ENCODE measurements at regions not wholly inside any gene's neighbourhood (a gene's known extent, or its start where the extent isn't known, plus 50 kb on each side); places are given as distances from the start of the nearest gene placed in this dataset.

GRCh38 chr12:22994316-22994675 lies 369.3 kb downstream of the ETNK1 start:
- no peak for TF ChIP-seq CTCF (IDR thresholded peaks at IDR 0.05; ENCODE audit: extremely low read depth, low read depth, low read length)
- DNase-seq (ENCODE audit: insufficient read length, low spot score, missing footprints), result no peak
- H3K79me2 ChIP-seq (ENCODE audit: insufficient read depth, low read length), result no peaks in the 10 kb centered on the region
- no peaks in the 10 kb centered on the region for H3K4me1 ChIP-seq (ENCODE audit: insufficient read depth, low read length)
- no peaks in the 10 kb centered on the region for H3K9me3 ChIP-seq (ENCODE audit: low read depth, low read length)
- no peak overlapping the region for H3K4me3 ChIP-seq (ENCODE audit: insufficient read depth, low read length)
- H4K20me1 ChIP-seq (ENCODE audit: insufficient read depth, low read length), result no peaks in the 10 kb centered on the region
- H2AFZ ChIP-seq (ENCODE audit: low read length), result no peak overlapping the region
- no peaks in the 10 kb centered on the region for H3K36me3 ChIP-seq (ENCODE audit: insufficient read depth, low read length)
- no peak overlapping the region for H3K4me2 ChIP-seq (ENCODE audit: insufficient read depth, low read length)
- no peak overlapping the region for H3K27ac ChIP-seq (ENCODE audit: low read depth, low read length)
- peaks cover 9% of the 10 kb centered on the region for H3K27me3 ChIP-seq (ENCODE audit: insufficient read depth, low read length)

GRCh38 chr12:23001487-23001886 lies 376.5 kb downstream of the ETNK1 start:
- no peak for TF ChIP-seq CTCF (IDR thresholded peaks at IDR 0.05; ENCODE audit: extremely low read depth, low read depth, low read length)
- H3K9me3 ChIP-seq (ENCODE audit: low read depth, low read length), result no peaks in the 10 kb centered on the region
- H3K79me2 ChIP-seq (ENCODE audit: insufficient read depth, low read length), result no peaks in the 10 kb centered on the region
- no peaks in the 10 kb centered on the region for H4K20me1 ChIP-seq (ENCODE audit: insufficient read depth, low read length)
- no peak overlapping the region for H3K4me2 ChIP-seq (ENCODE audit: insufficient read depth, low read length)
- no peak overlapping the region for H2AFZ ChIP-seq (ENCODE audit: low read length)
- H3K36me3 ChIP-seq (ENCODE audit: insufficient read depth, low read length), result no peaks in the 10 kb centered on the region
- H3K4me3 ChIP-seq (ENCODE audit: insufficient read depth, low read length), result no peak overlapping the region
- H3K4me1 ChIP-seq (ENCODE audit: insufficient read depth, low read length), result no peaks in the 10 kb centered on the region
- no peak for DNase-seq (ENCODE audit: insufficient read length, low spot score, missing footprints)
- H3K27me3 ChIP-seq (ENCODE audit: insufficient read depth, low read length), result no peaks in the 10 kb centered on the region
- H3K27ac ChIP-seq (ENCODE audit: low read depth, low read length), result no peak overlapping the region

- H3K9me3 ChIP-seq (ENCODE audit: low read depth, low read length), result no peaks in the 10 kb centered on the region
- TF ChIP-seq CTCF (IDR thresholded peaks at IDR 0.05; ENCODE audit: extremely low read depth, low read depth, low read length), result no peak
- no peak overlapping the region for H2AFZ ChIP-seq (ENCODE audit: low read length)
- DNase-seq (ENCODE audit: insufficient read length, low spot score, missing footprints), result no peak
- H3K27me3 ChIP-seq (ENCODE audit: insufficient read depth, low read length), result no peaks in the 10 kb centered on the region
- no peak overlapping the region for H3K4me2 ChIP-seq (ENCODE audit: insufficient read depth, low read length)
- H3K4me3 ChIP-seq (ENCODE audit: insufficient read depth, low read length), result no peak overlapping the region
- H3K79me2 ChIP-seq (ENCODE audit: insufficient read depth, low read length), result no peaks in the 10 kb centered on the region
- H3K27ac ChIP-seq (ENCODE audit: low read depth, low read length), result no peak overlapping the region
- no peaks in the 10 kb centered on the region for H3K36me3 ChIP-seq (ENCODE audit: insufficient read depth, low read length)
- no peaks in the 10 kb centered on the region for H4K20me1 ChIP-seq (ENCODE audit: insufficient read depth, low read length)
- H3K4me1 ChIP-seq (ENCODE audit: insufficient read depth, low read length), result no peaks in the 10 kb centered on the region
Measured at GRCh38 chr12:23002381-23002780, 377.4 kb downstream of the ETNK1 start.

GRCh38 chr12:23004473-23005020 lies 379.6 kb downstream of the ETNK1 start:
- no peak for TF ChIP-seq CTCF (IDR thresholded peaks at IDR 0.05; ENCODE audit: extremely low read depth, low read depth, low read length)
- Histone ChIP-seq H3K4me1 (ENCODE audit: insufficient read depth, low read length) (no peaks in the 10 kb centered on the region), H3K36me3 (ENCODE audit: insufficient read depth, low read length) (no peaks in the 10 kb centered on the region), H4K20me1 (ENCODE audit: insufficient read depth, low read length) (no peaks in the 10 kb centered on the region), H3K9me3 (ENCODE audit: low read depth, low read length) (no peaks in the 10 kb centered on the region), H3K79me2 (ENCODE audit: insufficient read depth, low read length) (no peaks in the 10 kb centered on the region), H3K27me3 (ENCODE audit: insufficient read depth, low read length) (no peaks in the 10 kb centered on the region), H2AFZ (ENCODE audit: low read length) (no peak overlapping the region), H3K4me3 (ENCODE audit: insufficient read depth, low read length) (no peak overlapping the region), H3K27ac (ENCODE audit: low read depth, low read length) (no peak overlapping the region), H3K4me2 (ENCODE audit: insufficient read depth, low read length) (no peak overlapping the region)
- DNase-seq (ENCODE audit: insufficient read length, low spot score, missing footprints), result no peak

Measured in osteoblast (primary cell).